GM18499 (cell line): ENCODE measurements at regions not wholly inside any gene's neighbourhood (a gene's known extent, or its start where the extent isn't known, plus 50 kb on each side); places are given as distances from the start of the nearest gene placed in this dataset.

Experiments
- ATAC-seq: cut with Tn5 transposase; IDR thresholded peaks from one replicate; pipeline ENCODE4 v1.9.1; 2021; ENCODE audit warnings: moderate number of reproducible peaks; ENCODE audit not compliant: insufficient read depth, unreplicated experiment

DNA sequence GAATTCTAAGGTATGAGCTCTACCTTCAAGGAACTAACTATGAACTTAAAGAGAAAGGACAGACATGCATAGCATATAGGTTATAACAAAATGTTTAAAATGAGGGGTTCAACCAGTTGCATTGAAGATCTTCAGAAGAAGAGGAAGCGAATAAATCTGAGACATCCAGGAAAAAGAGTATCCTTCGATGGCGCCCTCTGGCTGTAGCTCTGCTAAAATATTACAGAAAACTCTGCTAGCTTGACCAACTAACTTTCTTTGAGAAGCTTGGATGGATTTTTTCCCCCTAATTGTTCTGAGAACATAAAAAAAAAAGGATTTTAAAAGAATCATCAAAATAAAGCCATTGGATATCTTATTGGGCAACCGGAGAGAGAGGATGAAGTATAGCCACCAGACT, 659.9 kb upstream of the SOX9 start:
- no peak for ATAC-seq

DNA sequence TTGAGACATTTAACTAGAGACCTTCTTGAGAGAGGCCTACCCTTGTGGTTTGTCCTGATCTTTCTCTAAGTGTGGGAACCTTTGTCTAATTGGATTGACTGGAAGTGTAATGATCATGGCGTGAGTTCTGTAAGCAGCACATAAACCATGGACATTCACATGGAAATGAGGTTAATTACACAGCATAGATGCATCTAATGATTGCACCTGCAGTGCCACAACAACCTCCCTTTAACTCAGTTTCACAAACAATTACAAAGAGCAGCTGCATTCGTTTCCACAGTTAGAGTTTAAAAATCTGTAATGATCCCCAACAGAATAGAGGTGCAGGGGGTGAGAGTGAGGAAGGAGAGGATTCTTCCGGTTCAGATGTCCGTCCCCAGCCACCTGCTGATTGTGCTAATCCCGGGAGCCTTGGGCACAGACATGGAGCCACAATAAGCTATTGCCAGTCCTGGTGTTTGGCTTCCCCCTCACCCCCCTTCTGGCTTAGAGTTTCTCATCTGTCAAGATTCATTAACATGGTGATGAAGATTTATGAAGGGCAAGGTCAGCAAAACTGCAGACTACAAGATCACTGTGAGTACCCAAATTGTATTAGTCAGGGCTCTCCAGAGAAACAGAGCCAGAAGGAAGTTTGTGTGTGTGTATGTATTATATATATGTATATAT, 659.2 kb upstream of the SOX9 start:
- no peak for ATAC-seq

- no peak for ATAC-seq
Measured at GRCh38 chr17:71464241-71464640, 656.6 kb upstream of the SOX9 start.

DNA sequence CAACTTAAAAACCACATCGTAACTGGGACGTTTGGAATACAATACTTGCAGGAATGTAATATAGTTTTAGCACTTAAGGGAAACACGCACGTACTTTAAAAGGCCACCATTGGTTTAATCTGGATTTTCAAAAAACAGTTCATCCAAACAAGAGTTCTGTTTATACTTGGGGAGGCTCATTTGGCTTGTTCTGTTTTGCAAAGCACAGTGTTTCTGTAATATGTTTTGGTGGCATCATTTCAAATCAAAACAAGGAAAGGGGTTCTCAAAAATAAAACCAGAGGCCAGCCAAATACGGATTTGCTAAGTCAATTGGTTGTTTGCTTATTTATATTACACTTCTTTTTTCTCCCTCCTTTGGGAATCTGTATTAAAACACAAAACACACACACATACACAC, 656.1 kb upstream of the SOX9 start:
- no peak for ATAC-seq

DNA sequence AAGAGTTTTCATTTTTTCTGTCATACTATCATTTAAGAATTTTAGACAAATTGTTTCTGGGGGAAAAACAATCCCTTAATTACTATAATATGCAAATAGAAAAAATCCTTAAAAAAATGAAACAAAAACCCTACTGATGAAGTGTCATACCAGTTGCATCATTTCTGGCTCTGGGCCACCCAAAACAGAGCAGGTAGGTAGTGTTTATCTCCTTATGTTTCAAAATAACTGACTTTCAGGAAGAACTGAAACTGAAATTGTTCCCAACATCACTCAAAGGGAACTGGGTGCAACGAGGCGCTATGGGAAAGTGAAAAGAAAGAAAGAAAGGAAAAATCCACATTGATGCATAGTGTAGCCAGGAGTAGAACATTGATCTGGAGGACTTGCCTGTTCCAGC, 653.1 kb upstream of the SOX9 start:
- no peak for ATAC-seq

- no peak for ATAC-seq
Measured at GRCh38 chr17:71470062-71470461, 650.8 kb upstream of the SOX9 start.

GRCh38 chr17:71472809-71473789, 647.7 kb upstream of the SOX9 start:
- ATAC-seq, result peak; percentile 73

GRCh38 chr17:71477356-71477755, 643.5 kb upstream of the SOX9 start:
- ATAC-seq, result no peak

GRCh38 chr17:71480099-71480498, 640.7 kb upstream of the SOX9 start:
- ATAC-seq, result no peak

DNA sequence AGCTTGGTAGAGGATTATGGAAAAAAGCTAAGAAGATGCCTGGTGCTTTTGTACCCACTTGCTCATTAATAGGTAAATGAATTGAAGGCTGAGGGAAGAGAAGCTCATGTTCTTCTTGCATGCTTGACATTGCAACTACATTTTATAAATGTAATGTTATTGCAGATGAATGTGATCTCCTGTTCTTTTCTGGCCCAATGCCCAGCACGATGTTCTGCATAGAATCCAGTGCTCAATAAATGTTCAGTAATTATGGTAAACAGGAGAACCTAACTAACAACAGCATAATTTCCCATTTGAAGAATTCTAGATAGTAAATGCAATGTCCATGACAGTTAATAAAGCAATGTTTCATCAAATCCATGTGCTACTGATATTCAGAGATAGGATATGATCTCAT, 638.2 kb upstream of the SOX9 start:
- no peak for ATAC-seq

- no peak for ATAC-seq
Measured at GRCh38 chr17:71484546-71484945, 636.3 kb upstream of the SOX9 start.

- no peak for ATAC-seq
Measured at GRCh38 chr17:71485426-71485825, 635.4 kb upstream of the SOX9 start.

DNA sequence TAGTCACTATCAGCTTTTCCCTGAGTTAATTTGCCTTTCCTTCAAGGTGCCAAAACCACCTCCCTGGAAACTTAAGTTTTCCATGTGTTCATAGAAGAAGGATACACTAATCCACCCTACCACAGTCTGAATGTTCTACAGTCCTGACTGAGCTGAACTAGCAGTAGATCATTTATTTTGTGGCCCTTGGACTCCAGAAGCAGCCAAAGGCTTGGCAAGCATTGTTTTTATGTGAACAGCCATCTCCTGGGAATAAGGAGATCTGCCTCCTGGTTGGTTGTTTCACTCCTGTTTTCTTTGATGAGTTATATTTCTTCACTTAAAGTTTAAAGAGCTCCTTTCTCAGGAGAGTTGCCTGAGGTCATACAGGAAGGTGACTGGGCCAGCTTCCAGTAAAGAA, 634.6 kb upstream of the SOX9 start:
- ATAC-seq, result no peak

DNA sequence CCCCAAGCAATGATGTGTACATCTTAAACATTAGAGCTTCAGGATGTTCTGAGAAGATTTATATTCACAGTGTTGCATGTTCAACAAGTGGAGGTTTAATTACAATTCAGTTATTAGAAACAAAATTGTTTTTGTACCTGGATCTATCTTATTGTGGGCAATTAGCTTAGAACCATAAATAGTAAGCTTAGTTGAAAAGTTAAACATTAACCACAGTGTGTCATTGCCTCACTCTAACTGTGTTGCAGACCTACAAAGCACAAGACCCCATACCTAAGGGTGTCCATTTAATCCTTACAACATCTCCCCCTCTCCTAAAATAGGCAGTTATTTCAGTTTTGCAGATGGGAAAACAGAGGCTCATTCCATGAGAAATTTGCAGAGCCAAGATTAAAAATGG, 632.0 kb upstream of the SOX9 start:
- no peak for ATAC-seq

DNA sequence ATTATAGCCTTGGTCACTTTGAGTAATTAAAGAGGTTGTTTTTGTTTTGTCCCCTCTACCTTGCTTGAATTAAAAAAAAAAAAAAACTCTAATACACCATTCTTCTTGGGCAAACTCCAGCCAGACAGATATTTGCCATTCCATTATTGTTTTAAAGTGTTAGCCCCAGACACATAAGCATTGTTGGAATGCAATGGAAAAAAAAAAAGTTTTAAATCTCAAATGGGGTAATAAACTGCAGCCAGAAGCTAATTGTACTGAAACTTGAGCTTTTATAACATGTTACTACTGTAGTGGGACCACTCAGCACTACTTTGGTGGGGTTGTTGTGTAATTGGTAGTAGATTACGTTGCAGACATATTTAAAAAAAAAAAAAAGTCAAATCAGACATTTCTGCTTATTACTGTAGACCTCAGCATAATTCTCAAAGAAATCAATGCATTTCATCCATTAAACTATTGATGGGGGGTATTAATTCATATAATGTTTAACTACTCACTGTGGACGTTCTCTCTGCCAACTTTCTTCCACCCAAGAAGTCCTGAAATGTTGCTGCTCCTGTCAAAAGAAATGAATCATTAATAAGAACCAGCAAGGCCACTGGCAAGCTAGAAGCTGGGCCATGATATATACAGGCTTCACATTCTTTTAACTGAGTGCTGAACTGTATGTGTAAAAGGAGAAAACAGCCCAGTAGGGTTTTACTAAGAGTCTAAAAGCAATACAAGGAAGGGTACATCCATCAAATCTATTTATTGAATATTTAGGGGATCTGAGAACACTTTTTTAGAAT, 626.6 kb upstream of the SOX9 start:
- no peak for ATAC-seq

DNA sequence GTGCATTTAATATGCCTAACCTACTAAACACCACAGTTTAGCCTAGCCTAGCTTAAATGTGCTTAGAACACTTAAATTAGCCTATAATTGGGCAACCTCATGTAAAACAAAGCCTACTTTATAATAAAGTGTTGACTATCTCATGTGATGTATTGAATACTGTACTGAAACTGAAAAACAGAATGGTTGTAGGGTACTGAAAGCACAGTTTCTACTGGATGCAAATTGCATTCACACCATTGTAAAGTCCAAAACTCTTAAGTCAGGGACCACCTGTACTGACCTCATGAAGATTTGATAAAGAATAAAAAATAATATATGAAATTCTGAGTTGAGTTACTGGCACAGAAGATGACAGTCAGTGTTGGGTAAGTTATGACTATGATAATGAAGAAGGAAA, 625.4 kb upstream of the SOX9 start:
- ATAC-seq, result no peak

DNA sequence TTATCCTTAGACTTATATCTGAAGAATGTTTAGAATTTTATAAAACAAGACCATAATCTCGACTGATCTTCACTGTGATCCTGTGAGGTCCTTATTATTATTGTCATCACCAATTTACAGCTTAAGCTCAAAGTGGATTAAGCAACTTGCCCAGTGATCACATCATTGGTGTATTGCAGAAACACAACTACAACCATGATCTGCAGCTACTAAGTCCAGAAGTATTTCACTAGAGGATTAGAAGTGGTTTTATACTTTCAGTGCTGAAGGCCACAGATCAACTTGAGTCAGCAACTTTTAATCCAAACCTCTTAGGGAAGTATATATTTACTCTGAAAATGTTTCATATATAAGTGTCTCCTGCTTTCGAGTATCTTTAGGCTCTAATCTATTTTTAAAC, 624.3 kb upstream of the SOX9 start:
- ATAC-seq, result no peak

- ATAC-seq, result no peak
Measured at GRCh38 chr17:71500761-71501555, 619.9 kb upstream of the SOX9 start.

DNA sequence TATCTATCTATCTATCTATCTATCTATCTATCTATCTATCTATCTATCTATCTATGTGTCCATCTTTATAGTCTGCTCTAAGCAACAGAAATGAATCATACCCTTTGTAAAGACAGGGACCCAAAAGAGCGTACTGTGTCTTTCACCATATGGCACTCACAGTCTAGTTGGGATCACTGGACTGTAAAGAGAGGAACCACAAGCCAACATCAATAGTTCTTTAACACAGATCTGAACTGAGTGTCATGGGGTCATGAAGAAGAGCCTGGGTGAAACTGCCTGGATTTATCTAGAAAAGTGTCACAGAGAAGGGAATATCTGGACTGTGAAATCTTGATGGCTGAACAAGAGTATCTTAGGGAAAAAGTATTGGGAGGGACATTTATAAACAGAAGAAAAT, 619.1 kb upstream of the SOX9 start:
- ATAC-seq, result no peak

DNA sequence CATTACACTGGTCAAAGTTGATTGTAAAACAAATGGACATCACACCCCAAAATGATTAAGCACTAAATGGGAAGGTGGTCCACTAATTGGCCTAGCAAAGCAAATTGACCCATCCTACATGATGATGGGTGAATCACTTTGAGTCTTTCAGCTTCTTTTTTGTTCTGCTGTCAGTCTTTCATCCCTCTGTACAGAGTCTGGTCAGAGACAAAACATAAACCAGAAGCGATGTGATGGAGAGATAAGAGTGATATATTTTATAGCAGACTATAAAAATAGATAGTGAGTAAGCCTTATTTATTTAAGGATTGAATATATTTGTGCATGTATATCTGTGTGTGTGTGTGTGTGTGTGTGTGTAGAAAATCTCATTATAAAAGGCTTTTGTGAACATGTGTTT, 618.4 kb upstream of the SOX9 start:
- ATAC-seq, result no peak
